Central memory CD8-positive, alpha-beta T cell (primary cell): ENCODE measurements at regions not wholly inside any gene's neighbourhood (a gene's known extent, or its start where the extent isn't known, plus 50 kb on each side); places are given as distances from the start of the nearest gene placed in this dataset.

Experiments used
- ATAC-seq: fragments of 150-1000 bp; cut with Tn5 transposase; replicated peaks from 2 replicates; pipeline ENCODE4 v1.10.0; 2022; ENCODE audit warnings: mild to moderate bottlenecking, moderate FRiP score, moderate number of reproducible peaks; ENCODE audit not compliant: poor library complexity, severe bottlenecking; ENCODE audit errors: extremely low read depth
- DNase-seq, 2 donors: peaks; one replicate each; pipeline ENCODE4 v3.0.0; 2021; ENCODE audit warnings: low spot score in 2 of 2
- H3K27ac Mint-ChIP-seq: one replicate; pipeline ENCODE4 v1.8.0; 2022; ENCODE audit warnings: low read depth, mild to moderate bottlenecking, moderate library complexity, mixed read lengths
- H3K27me3 Mint-ChIP-seq: one replicate; pipeline ENCODE4 v1.8.0; 2022; ENCODE audit warnings: mixed read lengths
- H3K36me3 Mint-ChIP-seq: one replicate; pipeline ENCODE4 v1.8.0; 2022; ENCODE audit warnings: mild to moderate bottlenecking, moderate library complexity, mixed read lengths; ENCODE audit not compliant: insufficient read depth
- H3K4me1 Mint-ChIP-seq: one replicate; pipeline ENCODE4 v1.8.0; 2022; ENCODE audit warnings: mixed read lengths
- H3K4me3 Mint-ChIP-seq: one replicate; pipeline ENCODE4 v1.8.0; 2022; ENCODE audit warnings: mild to moderate bottlenecking, moderate library complexity, mixed read lengths
- H3K9me3 Mint-ChIP-seq: one replicate; pipeline ENCODE4 v1.8.0; 2022; ENCODE audit warnings: mixed read lengths

- no peaks in the 10 kb centered on the region for H3K9me3 Mint-ChIP-seq
- no peaks in the 10 kb centered on the region for H3K27me3 Mint-ChIP-seq
- DNase-seq, result no peak
- H3K27ac Mint-ChIP-seq, result no peak overlapping the region
- H3K4me3 Mint-ChIP-seq, result no peak overlapping the region
- ATAC-seq, result no peak
- H3K36me3 Mint-ChIP-seq, result no peaks in the 10 kb centered on the region
- H3K4me1 Mint-ChIP-seq, result no peaks in the 10 kb centered on the region
These were observed 128.0 kb downstream of the BARX2 start for GRCh38 chr11:129503646-129504045.

- no peak overlapping the region for H3K27ac Mint-ChIP-seq
- H3K27me3 Mint-ChIP-seq, result no peaks in the 10 kb centered on the region
- no peaks in the 10 kb centered on the region for H3K4me1 Mint-ChIP-seq
- ATAC-seq (no peak), DNase-seq (no peak)
- H3K36me3 Mint-ChIP-seq, result no peaks in the 10 kb centered on the region
- no peak overlapping the region for H3K4me3 Mint-ChIP-seq
- H3K9me3 Mint-ChIP-seq, result no peaks in the 10 kb centered on the region
These were observed 129.6 kb downstream of the BARX2 start for GRCh38 chr11:129505266-129505665.

GRCh38 chr11:129508163-129508562, 132.5 kb downstream of the BARX2 start:
- DNase-seq (no peak), ATAC-seq (no peak)
- Mint-ChIP-seq H3K9me3 (peaks cover 11% of the 10 kb centered on the region), H3K36me3 (no peaks in the 10 kb centered on the region), H3K4me1 (no peaks in the 10 kb centered on the region), H3K27me3 (no peaks in the 10 kb centered on the region), H3K4me3 (no peak overlapping the region), H3K27ac (no peak overlapping the region)

- Mint-ChIP-seq H3K27me3 (no peaks in the 10 kb centered on the region), H3K9me3 (peaks cover 10% of the 10 kb centered on the region), H3K27ac (no peak overlapping the region), H3K4me1 (no peaks in the 10 kb centered on the region), H3K36me3 (no peaks in the 10 kb centered on the region), H3K4me3 (no peak overlapping the region)
- no peak for DNase-seq
- no peak for ATAC-seq
These were observed 152.6 kb downstream of the BARX2 start for GRCh38 chr11:129528296-129528695.

GRCh38 chr11:129530154-129530895, 154.7 kb downstream of the BARX2 start:
- Mint-ChIP-seq H3K27ac (no peak overlapping the region), H3K36me3 (no peaks in the 10 kb centered on the region), H3K27me3 (no peaks in the 10 kb centered on the region), H3K4me3 (no peak overlapping the region), H3K9me3 (peaks cover 5% of the 10 kb centered on the region), H3K4me1 (no peaks in the 10 kb centered on the region)
- DNase-seq, result no peak
- ATAC-seq, result no peak

- no peak for DNase-seq
- H3K27me3 Mint-ChIP-seq, result no peaks in the 10 kb centered on the region
- no peak overlapping the region for H3K4me3 Mint-ChIP-seq
- ATAC-seq, result no peak
- peaks cover 12% of the 10 kb centered on the region for H3K9me3 Mint-ChIP-seq
- no peaks in the 10 kb centered on the region for H3K4me1 Mint-ChIP-seq
- no peaks in the 10 kb centered on the region for H3K36me3 Mint-ChIP-seq
- no peak overlapping the region for H3K27ac Mint-ChIP-seq
These were observed 157.7 kb downstream of the BARX2 start for GRCh38 chr11:129533395-129533794.

- no peak for DNase-seq
- H3K4me1 Mint-ChIP-seq, result no peaks in the 10 kb centered on the region
- peaks cover 12% of the 10 kb centered on the region for H3K9me3 Mint-ChIP-seq
- no peak overlapping the region for H3K4me3 Mint-ChIP-seq
- H3K36me3 Mint-ChIP-seq, result no peaks in the 10 kb centered on the region
- H3K27me3 Mint-ChIP-seq, result no peaks in the 10 kb centered on the region
- H3K27ac Mint-ChIP-seq, result no peak overlapping the region
- no peak for ATAC-seq
These were observed 160.7 kb downstream of the BARX2 start for GRCh38 chr11:129536338-129536737.

- no peak for ATAC-seq
- H3K4me3 Mint-ChIP-seq, result no peak overlapping the region
- no peaks in the 10 kb centered on the region for H3K27me3 Mint-ChIP-seq
These were observed 162.7 kb downstream of the BARX2 start for GRCh38 chr11:129538323-129538722.

GRCh38 chr11:129543515-129544290, 168.1 kb downstream of the BARX2 start:
- Mint-ChIP-seq H3K4me3 (no peak overlapping the region), H3K27ac (no peak overlapping the region), H3K36me3 (no peaks in the 10 kb centered on the region), H3K9me3 (peaks cover 6% of the 10 kb centered on the region), H3K4me1 (no peaks in the 10 kb centered on the region), H3K27me3 (no peaks in the 10 kb centered on the region)
- no peak for ATAC-seq
- DNase-seq, result no peak

More at GRCh38 chr11:129538323-129538722, 162.7 kb downstream of the BARX2 start:
- no peak overlapping the region for H3K27ac Mint-ChIP-seq
- H3K9me3 Mint-ChIP-seq, result peaks cover 7% of the 10 kb centered on the region
- no peaks in the 10 kb centered on the region for H3K4me1 Mint-ChIP-seq
- no peaks in the 10 kb centered on the region for H3K36me3 Mint-ChIP-seq
- no peak for DNase-seq

- no peak for DNase-seq
- H3K4me3 Mint-ChIP-seq, result no peak overlapping the region
- ATAC-seq, result no peak
- no peaks in the 10 kb centered on the region for H3K36me3 Mint-ChIP-seq
- no peak overlapping the region for H3K27ac Mint-ChIP-seq
- no peaks in the 10 kb centered on the region for H3K27me3 Mint-ChIP-seq
- H3K9me3 Mint-ChIP-seq, result peaks cover 6% of the 10 kb centered on the region
- no peaks in the 10 kb centered on the region for H3K4me1 Mint-ChIP-seq
These were observed 169.0 kb downstream of the BARX2 start for GRCh38 chr11:129544691-129545090.

GRCh38 chr11:129546266-129546665, 170.6 kb downstream of the BARX2 start:
- Mint-ChIP-seq H3K4me1 (no peaks in the 10 kb centered on the region), H3K27me3 (no peaks in the 10 kb centered on the region), H3K27ac (no peak overlapping the region), H3K36me3 (no peaks in the 10 kb centered on the region), H3K9me3 (peaks cover 6% of the 10 kb centered on the region), H3K4me3 (no peak overlapping the region)
- DNase-seq (no peak), ATAC-seq (no peak)

- Mint-ChIP-seq H3K4me3 (no peak overlapping the region), H3K4me1 (no peaks in the 10 kb centered on the region), H3K27ac (no peak overlapping the region), H3K36me3 (no peaks in the 10 kb centered on the region), H3K9me3 (no peaks in the 10 kb centered on the region), H3K27me3 (no peaks in the 10 kb centered on the region)
- ATAC-seq (no peak), DNase-seq (no peak)
These were observed 181.8 kb downstream of the BARX2 start for GRCh38 chr11:129557421-129557820.

GRCh38 chr11:129569007-129569406, 193.4 kb downstream of the BARX2 start:
- no peaks in the 10 kb centered on the region for H3K36me3 Mint-ChIP-seq
- H3K27ac Mint-ChIP-seq, result no peak overlapping the region
- H3K27me3 Mint-ChIP-seq, result no peaks in the 10 kb centered on the region
- peaks cover 14% of the 10 kb centered on the region for H3K9me3 Mint-ChIP-seq
- no peaks in the 10 kb centered on the region for H3K4me1 Mint-ChIP-seq
- no peak overlapping the region for H3K4me3 Mint-ChIP-seq
- DNase-seq, result no peak
- ATAC-seq, result no peak
